Hematopoietic multipotent progenitor cell (in vitro differentiated cells): ENCODE measurements at regions not wholly inside any gene's neighbourhood (a gene's known extent, or its start where the extent isn't known, plus 50 kb on each side); places are given as distances from the start of the nearest gene placed in this dataset.
"Not testable (repeated sequence)": the region's sequence is repeated elsewhere in the genome, so short reads cannot be mapped to it uniquely, and the experiment has no call there.

Source experiments
- DNase-seq, 3 donors: peaks; one replicate each; pipeline ENCODE4 v3.0.0-alpha.2; 2011 to 2015; ENCODE audit warnings: low read depth in 2 of 3, low spot score in 2 of 3

- no peak for DNase-seq
Measured at GRCh38 chr2:134008837-134009236, 245.0 kb upstream of the MGAT5 start.

GRCh38 chr2:134009440-134009839 is 244.4 kb upstream of the MGAT5 start:
- no peak for DNase-seq

- not testable (repeated sequence) for DNase-seq
Measured at GRCh38 chr2:134009906-134010305, 244.0 kb upstream of the MGAT5 start.

GRCh38 chr2:134011936-134012586 is 241.8 kb upstream of the MGAT5 start:
- DNase-seq = no peak

GRCh38 chr2:134014196-134014960 is 239.5 kb upstream of the MGAT5 start:
- DNase-seq = no peak

GRCh38 chr2:134019871-134020270 is 234.0 kb upstream of the MGAT5 start:
- no peak for DNase-seq

- peak in 1 of 3 donors; percentile 0 for DNase-seq
Measured at GRCh38 chr2:134020608-134021007, 233.3 kb upstream of the MGAT5 start.

- no peak for DNase-seq
Measured at GRCh38 chr2:134021830-134022524, 231.9 kb upstream of the MGAT5 start.

- DNase-seq = no peak
Measured at GRCh38 chr2:134023854-134024253, 230.0 kb upstream of the MGAT5 start.

- DNase-seq = no peak
Measured at GRCh38 chr2:134027980-134028379, 225.9 kb upstream of the MGAT5 start.

GRCh38 chr2:134029418-134029817 is 224.5 kb upstream of the MGAT5 start:
- DNase-seq = no peak

GRCh38 chr2:134031539-134031938 is 222.3 kb upstream of the MGAT5 start:
- DNase-seq = no peak

GRCh38 chr2:134035605-134036370 is 218.1 kb upstream of the MGAT5 start:
- DNase-seq = no peak

GRCh38 chr2:134039912-134040581 is 213.8 kb upstream of the MGAT5 start:
- no peak for DNase-seq

GRCh38 chr2:134040626-134041172 is 213.2 kb upstream of the MGAT5 start:
- not testable (repeated sequence) for DNase-seq

- DNase-seq = no peak
Measured at GRCh38 chr2:134041877-134042276, 212.0 kb upstream of the MGAT5 start.

- DNase-seq = not testable (repeated sequence)
Measured at GRCh38 chr2:134043028-134043427, 210.8 kb upstream of the MGAT5 start.

- no peak for DNase-seq
Measured at GRCh38 chr2:134052173-134052572, 201.7 kb upstream of the MGAT5 start.

GRCh38 chr2:134056173-134056572 is 197.7 kb upstream of the MGAT5 start:
- DNase-seq = no peak

GRCh38 chr2:134061066-134061465 is 192.8 kb upstream of the MGAT5 start:
- DNase-seq = not testable (repeated sequence)
